Stimulated activated CD8-positive, alpha-beta memory T cell treated with anti-CD3 and anti-CD28 coated beads, Interleukin-12 subunit alpha, Interleukin-12 subunit beta, amount 100 ng/mL, for 24 hours (primary cell): ENCODE measurements at regions not wholly inside any gene's neighbourhood (a gene's known extent, or its start where the extent isn't known, plus 50 kb on each side); places are given as distances from the start of the nearest gene placed in this dataset.

Source experiments
- DNase-seq: peaks from one replicate; pipeline ENCODE4 v3.0.0-alpha.2; 2020; ENCODE audit errors: extremely low read depth

- no peak for DNase-seq
Measured at GRCh38 chr13:50319635-50320255, 304.5 kb downstream of the KCNRG start.

- no peak for DNase-seq
Measured at GRCh38 chr13:50320271-50320862, 305.1 kb downstream of the KCNRG start.

GRCh38 chr13:50322006-50322405 lies 306.8 kb downstream of the KCNRG start:
- no peak for DNase-seq

GRCh38 chr13:50323440-50324065 lies 308.3 kb downstream of the KCNRG start:
- DNase-seq, result no peak

- no peak for DNase-seq
Measured at GRCh38 chr13:50326271-50326670, 311.0 kb downstream of the KCNRG start.

- DNase-seq, result no peak
Measured at GRCh38 chr13:50326811-50327210, 311.6 kb downstream of the KCNRG start.

- no peak for DNase-seq
Measured at GRCh38 chr13:50334115-50334778, 319.0 kb downstream of the KCNRG start.

GRCh38 chr13:50334944-50335343 lies 319.7 kb downstream of the KCNRG start:
- no peak for DNase-seq

- DNase-seq, result no peak
Measured at GRCh38 chr13:50339271-50339670, 324.0 kb downstream of the KCNRG start.

GRCh38 chr13:50340146-50340545 lies 324.9 kb downstream of the KCNRG start:
- DNase-seq, result no peak

GRCh38 chr13:50340551-50341287 lies 325.5 kb downstream of the KCNRG start:
- DNase-seq, result no peak

GRCh38 chr13:50341526-50341925 lies 326.3 kb downstream of the KCNRG start:
- no peak for DNase-seq

GRCh38 chr13:50344717-50345116 lies 329.5 kb downstream of the KCNRG start:
- no peak for DNase-seq

- DNase-seq, result no peak
Measured at GRCh38 chr13:50345804-50346203, 330.6 kb downstream of the KCNRG start.

- no peak for DNase-seq
Measured at GRCh38 chr13:50348371-50348770, 333.1 kb downstream of the KCNRG start.

- DNase-seq, result no peak
Measured at GRCh38 chr13:50352720-50353480, 337.7 kb downstream of the KCNRG start.

GRCh38 chr13:50353651-50354415 lies 338.6 kb downstream of the KCNRG start:
- DNase-seq, result no peak

GRCh38 chr13:50355797-50356196 lies 340.6 kb downstream of the KCNRG start:
- DNase-seq, result no peak

- DNase-seq, result no peak
Measured at GRCh38 chr13:50357136-50357535, 341.9 kb downstream of the KCNRG start.

GRCh38 chr13:50357586-50358118 lies 342.4 kb downstream of the KCNRG start:
- DNase-seq, result no peak
